ENCODE measurements at regions not wholly inside any gene's neighbourhood (a gene's known extent, or its start where the extent isn't known, plus 50 kb on each side); places are given as distances from the start of the nearest gene placed in this dataset.

GRCh38 chr21:35325953-35326352, 276.9 kb upstream of the RUNX1 start:
- no peak for DNase-seq

GRCh38 chr21:35324372-35325220, 275.5 kb upstream of the RUNX1 start:
- no peak for DNase-seq

- no peak for DNase-seq
Measured at GRCh38 chr21:35323947-35324346, 274.8 kb upstream of the RUNX1 start.

GRCh38 chr21:35321322-35322200, 272.5 kb upstream of the RUNX1 start:
- peak; percentile 35 for DNase-seq

GRCh38 chr21:35319684-35320283, 270.7 kb upstream of the RUNX1 start:
- DNase-seq: no peak

- no peak for DNase-seq
Measured at GRCh38 chr21:35316933-35317332, 267.8 kb upstream of the RUNX1 start.

GRCh38 chr21:35316456-35316855, 267.4 kb upstream of the RUNX1 start:
- DNase-seq: no peak

- DNase-seq: no peak
Measured at GRCh38 chr21:35314857-35315582, 265.9 kb upstream of the RUNX1 start.

- DNase-seq: no peak
Measured at GRCh38 chr21:35311985-35312384, 262.9 kb upstream of the RUNX1 start.

- DNase-seq: no peak
Measured at GRCh38 chr21:35309316-35309715, 260.2 kb upstream of the RUNX1 start.

- DNase-seq: no peak
Measured at GRCh38 chr21:35303085-35303484, 254.0 kb upstream of the RUNX1 start.

GRCh38 chr21:35298757-35299156, 249.7 kb upstream of the RUNX1 start:
- no peak for DNase-seq

- DNase-seq: no peak
Measured at GRCh38 chr21:35297665-35298064, 248.6 kb upstream of the RUNX1 start.

- DNase-seq: peak; percentile 93
Measured at GRCh38 chr21:35294231-35294898, 245.3 kb upstream of the RUNX1 start.

GRCh38 chr21:35291973-35292627, 243.0 kb upstream of the RUNX1 start:
- DNase-seq: peak; percentile 2

- DNase-seq: no peak
Measured at GRCh38 chr21:35291034-35291433, 241.9 kb upstream of the RUNX1 start.

GRCh38 chr21:35288238-35288637, 239.1 kb upstream of the RUNX1 start:
- DNase-seq: no peak

- DNase-seq: no peak
Measured at GRCh38 chr21:35284199-35284598, 235.1 kb upstream of the RUNX1 start.

GRCh38 chr21:35282944-35283343, 233.8 kb upstream of the RUNX1 start:
- DNase-seq: no peak

GRCh38 chr21:35281956-35282355, 232.9 kb upstream of the RUNX1 start:
- no peak for DNase-seq

- no peak for DNase-seq
Measured at GRCh38 chr21:35280231-35280630, 231.1 kb upstream of the RUNX1 start.

GRCh38 chr21:35275776-35276175, 226.7 kb upstream of the RUNX1 start:
- no peak for DNase-seq
